GM12892 (cell line): ENCODE measurements at regions not wholly inside any gene's neighbourhood (a gene's known extent, or its start where the extent isn't known, plus 50 kb on each side); places are given as distances from the start of the nearest gene placed in this dataset.

ENCODE experiments used
- POLR2A ChIP-seq: IDR thresholded peaks from 2 replicates; pipeline ENCODE4 v1.6.1; 2011; ENCODE audit warnings: low read depth, low read length, control low read depth
- POLR2AphosphoS5 ChIP-seq: IDR thresholded peaks from 2 replicates; pipeline ENCODE4 v1.6.1; 2011; ENCODE audit warnings: low read depth, low read length, control low read depth

DNA sequence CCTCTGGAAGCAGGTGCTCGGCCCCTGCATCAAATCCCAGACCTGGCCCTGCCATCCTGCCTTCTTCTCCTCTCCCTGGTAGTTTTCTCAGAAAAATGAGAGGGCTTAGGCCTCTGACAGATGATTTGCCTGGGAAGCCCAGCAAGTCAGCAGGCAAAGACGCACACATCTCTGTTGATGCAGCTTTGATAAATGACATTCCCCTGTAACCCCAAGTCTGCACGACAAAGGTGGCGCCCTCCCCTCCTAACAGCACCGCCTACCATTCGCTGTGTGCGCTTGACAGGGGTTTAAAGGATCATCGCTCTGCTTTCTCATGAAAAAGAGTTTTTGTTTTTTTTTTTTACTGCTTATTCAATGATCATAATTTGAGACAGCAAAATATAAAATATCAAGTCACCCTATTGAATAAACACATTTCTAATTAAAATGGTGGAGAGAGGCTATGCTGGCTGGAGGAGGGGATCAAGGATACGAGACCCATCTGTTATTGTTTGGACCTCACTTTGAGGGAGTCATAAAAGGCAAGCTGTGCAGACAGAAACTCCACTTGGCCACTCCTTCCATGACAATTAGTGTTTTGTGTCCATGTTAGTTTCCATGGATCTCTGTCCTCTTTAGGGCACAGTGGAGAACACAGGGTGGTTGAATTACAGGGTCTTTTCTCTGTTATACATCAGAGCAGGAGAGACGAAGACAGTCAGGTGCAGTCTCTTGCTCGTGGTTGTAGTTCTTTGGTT is 126.1 kb downstream of the FGF9 start:
- no peak for TF ChIP-seq POLR2AphosphoS5
- TF ChIP-seq POLR2A, result no peak
